PC-3 (cell line): ENCODE measurements at regions not wholly inside any gene's neighbourhood (a gene's known extent, or its start where the extent isn't known, plus 50 kb on each side); places are given as distances from the start of the nearest gene placed in this dataset.

Experiments
- ATAC-seq: fragments of 200-7000 bp; cut with Tn5 transposase; 2 replicates; pipeline ENCODE4 v1.9.1; 2020; ENCODE audit warnings: mild to moderate bottlenecking, moderate library complexity
- BruUV-seq: library from RNA; stranded (reverse); fragments of 400-500 nt; replicated peaks from 2 replicates; lab custom pipeline; 2021; lab: Mats Ljungman, UMichigan
- CTCF ChIA-PET: fragments of 300-600 bp; sonication (Branson Sonifier 250); formaldehyde crosslinking; loops from one replicate; lab custom pipeline; 2022; ENCODE audit warnings: antibody characterized with exemption; lab: Charles Lee
- POLR2A ChIA-PET: fragments of 300-600 bp; sonication (Branson Sonifier 250); formaldehyde crosslinking; loops from one replicate; lab custom pipeline; 2022; ENCODE audit warnings: antibody characterized with exemption; ENCODE audit not compliant: unreplicated experiment; lab: Charles Lee
- DNase-seq: peaks from one replicate; pipeline ENCODE4 v3.0.0-alpha.2; 2015
- H2AFZ ChIP-seq: fragments of 300-600 bp; sonication (generic); 2 replicates; pipeline ENCODE4 v1.6.0; 2016; ENCODE audit warnings: antibody characterized with exemption, low read length
- H3F3A ChIP-seq: fragments of 300-600 bp; sonication (generic); one replicate; pipeline ENCODE4 v1.6.0; 2017; ENCODE audit warnings: antibody characterized with exemption, low read length, control low read depth, mild to moderate bottlenecking; ENCODE audit not compliant: unreplicated experiment
- H3K27ac ChIP-seq: fragments of 300-600 bp; sonication (generic); 2 replicates; pipeline ENCODE4 v1.5.1; 2016; ENCODE audit warnings: mild to moderate bottlenecking, low read length
- H3K27me3 ChIP-seq: fragments of 300-600 bp; sonication (generic); 2 replicates; pipeline ENCODE4 v1.6.1; 2016; ENCODE audit warnings: low read length, mixed read lengths
- H3K36me3 ChIP-seq: fragments of 300-600 bp; sonication (generic); 2 replicates; pipeline ENCODE4 v1.6.1; 2016; ENCODE audit warnings: low read depth, mixed run types, low read length, mixed read lengths
- H3K4me1 ChIP-seq: fragments of 300-600 bp; sonication (generic); 2 replicates; pipeline ENCODE4 v1.5.1; 2016; ENCODE audit warnings: low read length; ENCODE audit not compliant: insufficient read depth
- H3K4me2 ChIP-seq: fragments of 300-600 bp; sonication (generic); 2 replicates; pipeline ENCODE4 v1.6.0; 2016; ENCODE audit warnings: low read length
- H3K4me3 ChIP-seq: fragments of 300-600 bp; sonication (generic); 2 replicates; pipeline ENCODE4 v1.5.1; 2016; ENCODE audit warnings: mild to moderate bottlenecking, low read length, mixed read lengths
- H3K79me2 ChIP-seq: fragments of 300-600 bp; sonication (generic); 2 replicates; pipeline ENCODE4 v1.6.1; 2017; ENCODE audit warnings: low read length, mixed read lengths
- H3K9ac ChIP-seq: fragments of 300-600 bp; sonication (generic); 2 replicates; pipeline ENCODE4 v1.6.0; 2016; ENCODE audit warnings: mild to moderate bottlenecking, low read length
- H3K9me2 ChIP-seq: fragments of 300-600 bp; sonication (generic); replicated peaks from 2 replicates; pipeline ENCODE4 v1.6.1; 2016; ENCODE audit warnings: mixed run types, low read length, mixed read lengths
- H3K9me3 ChIP-seq: fragments of 300-600 bp; sonication (generic); 2 replicates; pipeline ENCODE4 v1.6.1; 2016; ENCODE audit warnings: low read length, mixed read lengths
- H4K20me1 ChIP-seq: fragments of 300-600 bp; sonication (generic); 2 replicates; pipeline ENCODE4 v1.6.1; 2016; ENCODE audit warnings: low read length, mixed read lengths
- EZH2 ChIP-seq: fragments of 300-600 bp; sonication (generic); IDR thresholded peaks from one replicate; pipeline ENCODE4 v1.6.1; 2017; ENCODE audit warnings: antibody characterized with exemption, mild to moderate bottlenecking, low read length; ENCODE audit not compliant: unreplicated experiment
- EZH2phosphoT487 ChIP-seq: fragments of 300-600 bp; sonication (generic); IDR thresholded peaks from 2 replicates; pipeline ENCODE4 v1.6.1; 2018; ENCODE audit warnings: mild to moderate bottlenecking, antibody characterized with exemption, low read length, borderline replicate concordance
- intact Hi-C: fragments of 100-400 bp; cut with micrococcal nuclease; formaldehyde crosslinking; loops from 2 replicates; pipeline ENCODE4 v1.9.0; 2023
- TF ChIP-seq, protein P1 (sequence below): fragments of 300-600 bp; sonication (generic); conservative IDR thresholded peaks from 2 replicates; pipeline ENCODE4 v1.5.1; 2017; ENCODE audit warnings: antibody characterized with exemption, low read depth, mild to moderate bottlenecking, low read length

DNA sequence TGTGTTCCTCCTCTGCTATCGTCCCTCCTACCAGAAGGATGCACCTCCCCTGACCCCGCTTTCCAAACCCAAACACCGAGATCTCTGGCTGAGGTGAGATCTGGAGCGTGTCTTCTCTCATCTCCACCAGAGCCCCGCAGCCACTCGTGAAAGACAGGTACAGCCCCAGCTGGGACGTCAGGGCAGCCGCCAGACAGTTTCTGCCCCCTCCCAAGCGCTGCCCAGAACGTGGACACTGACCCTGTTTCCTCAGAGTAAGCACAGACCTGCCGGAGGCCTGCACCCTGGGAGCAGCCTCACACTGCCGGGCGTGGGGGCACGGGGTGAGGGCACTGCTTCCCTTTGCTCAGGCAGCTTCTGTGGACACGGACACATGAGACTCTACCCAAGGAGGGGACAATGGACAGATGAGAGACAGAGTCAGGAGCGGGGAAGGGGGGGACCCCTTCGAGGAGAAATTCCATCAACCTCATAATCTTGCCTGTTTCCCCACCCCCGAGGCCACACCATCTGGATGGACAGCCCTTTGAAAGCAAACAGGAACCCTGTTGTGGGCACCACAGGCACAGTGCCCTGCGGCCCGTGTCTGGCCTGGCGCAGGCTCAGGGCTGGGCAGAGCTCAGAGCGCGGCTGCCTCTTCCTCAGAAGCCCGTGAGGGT, 210.6 kb downstream of the DLL1 start:
- BruUV-seq: no TSS peak
- no peak for TF ChIP-seq EZH2phosphoT487
- TF ChIP-seq EZH2: no peak
- TF ChIP-seq, protein P1, sequence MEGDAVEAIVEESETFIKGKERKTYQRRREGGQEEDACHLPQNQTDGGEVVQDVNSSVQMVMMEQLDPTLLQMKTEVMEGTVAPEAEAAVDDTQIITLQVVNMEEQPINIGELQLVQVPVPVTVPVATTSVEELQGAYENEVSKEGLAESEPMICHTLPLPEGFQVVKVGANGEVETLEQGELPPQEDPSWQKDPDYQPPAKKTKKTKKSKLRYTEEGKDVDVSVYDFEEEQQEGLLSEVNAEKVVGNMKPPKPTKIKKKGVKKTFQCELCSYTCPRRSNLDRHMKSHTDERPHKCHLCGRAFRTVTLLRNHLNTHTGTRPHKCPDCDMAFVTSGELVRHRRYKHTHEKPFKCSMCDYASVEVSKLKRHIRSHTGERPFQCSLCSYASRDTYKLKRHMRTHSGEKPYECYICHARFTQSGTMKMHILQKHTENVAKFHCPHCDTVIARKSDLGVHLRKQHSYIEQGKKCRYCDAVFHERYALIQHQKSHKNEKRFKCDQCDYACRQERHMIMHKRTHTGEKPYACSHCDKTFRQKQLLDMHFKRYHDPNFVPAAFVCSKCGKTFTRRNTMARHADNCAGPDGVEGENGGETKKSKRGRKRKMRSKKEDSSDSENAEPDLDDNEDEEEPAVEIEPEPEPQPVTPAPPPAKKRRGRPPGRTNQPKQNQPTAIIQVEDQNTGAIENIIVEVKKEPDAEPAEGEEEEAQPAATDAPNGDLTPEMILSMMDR: no peak
- DNase-seq: no peak
- Histone ChIP-seq H3K36me3 (no peaks in the 10 kb centered on the region), H3K9ac (no peak overlapping the region), H3K27me3 (peaks cover 3% of the 10 kb centered on the region; the same call in 1 of the 2 replicates), H3F3A (no peaks in the 10 kb centered on the region), H3K4me2 (no peak overlapping the region), H3K27ac (no peak overlapping the region), H2AFZ (no peak overlapping the region), H3K79me2 (no peaks in the 10 kb centered on the region), H3K4me1 (no peaks in the 10 kb centered on the region), H3K9me3 (no peaks in the 10 kb centered on the region), H3K9me2 (no peaks in the 10 kb centered on the region), H3K4me3 (no peak overlapping the region), H4K20me1 (no peaks in the 10 kb centered on the region)
- CTCF ChIA-PET: no interaction called here
- no peak for ATAC-seq
- intact Hi-C loops: no loop called here
- POLR2A ChIA-PET: no interaction called here

DNA sequence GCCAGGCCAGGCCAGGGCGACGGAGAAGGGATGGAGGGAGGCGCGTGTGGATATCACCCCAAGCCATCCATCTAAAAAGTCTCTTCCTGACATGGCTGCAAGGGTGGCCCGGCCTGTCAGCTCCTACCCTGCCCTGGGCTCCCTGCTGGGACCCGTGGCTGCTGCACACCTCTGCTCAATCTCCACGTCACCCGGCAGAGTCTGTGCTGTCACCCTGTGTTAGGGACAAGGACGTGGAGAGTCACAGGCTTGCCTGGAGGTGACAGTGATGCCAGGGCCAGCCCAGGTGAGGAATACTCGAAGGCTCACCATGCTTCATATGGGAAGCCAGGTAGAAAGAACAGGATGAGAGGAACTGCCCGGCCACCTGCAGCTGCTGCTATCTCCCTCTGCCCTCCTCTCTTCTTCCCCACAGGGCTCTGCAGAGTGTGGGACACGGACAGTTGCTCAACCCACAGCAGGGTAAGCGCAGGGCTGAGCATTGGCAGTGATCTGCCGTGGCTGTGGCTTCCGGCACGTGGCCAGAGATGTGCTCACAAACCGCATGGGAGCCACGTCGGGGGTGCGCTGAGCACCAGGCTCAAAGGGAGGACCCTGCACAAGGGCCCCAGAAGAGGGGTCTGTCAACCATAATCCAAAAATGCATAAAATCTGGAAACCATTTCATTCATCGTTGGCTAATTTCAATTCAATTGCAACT, 214.3 kb downstream of the DLL1 start:
- intact Hi-C loops: no loop called here
- Histone ChIP-seq H3F3A (no peaks in the 10 kb centered on the region), H3K9ac (no peak overlapping the region), H4K20me1 (no peaks in the 10 kb centered on the region), H3K27ac (no peak overlapping the region), H3K4me3 (no peak overlapping the region), H3K27me3 (peaks cover 6% of the 10 kb centered on the region; the same call in 1 of the 2 replicates), H2AFZ (no peak overlapping the region), H3K4me1 (no peaks in the 10 kb centered on the region), H3K9me3 (no peaks in the 10 kb centered on the region), H3K36me3 (no peaks in the 10 kb centered on the region), H3K4me2 (no peak overlapping the region), H3K9me2 (no peaks in the 10 kb centered on the region), H3K79me2 (no peaks in the 10 kb centered on the region)
- no peak for TF ChIP-seq EZH2
- DNase-seq: no peak
- CTCF ChIA-PET: no interaction called here
- BruUV-seq: no TSS peak
- no peak for ATAC-seq
- POLR2A ChIA-PET: no interaction called here

DNA sequence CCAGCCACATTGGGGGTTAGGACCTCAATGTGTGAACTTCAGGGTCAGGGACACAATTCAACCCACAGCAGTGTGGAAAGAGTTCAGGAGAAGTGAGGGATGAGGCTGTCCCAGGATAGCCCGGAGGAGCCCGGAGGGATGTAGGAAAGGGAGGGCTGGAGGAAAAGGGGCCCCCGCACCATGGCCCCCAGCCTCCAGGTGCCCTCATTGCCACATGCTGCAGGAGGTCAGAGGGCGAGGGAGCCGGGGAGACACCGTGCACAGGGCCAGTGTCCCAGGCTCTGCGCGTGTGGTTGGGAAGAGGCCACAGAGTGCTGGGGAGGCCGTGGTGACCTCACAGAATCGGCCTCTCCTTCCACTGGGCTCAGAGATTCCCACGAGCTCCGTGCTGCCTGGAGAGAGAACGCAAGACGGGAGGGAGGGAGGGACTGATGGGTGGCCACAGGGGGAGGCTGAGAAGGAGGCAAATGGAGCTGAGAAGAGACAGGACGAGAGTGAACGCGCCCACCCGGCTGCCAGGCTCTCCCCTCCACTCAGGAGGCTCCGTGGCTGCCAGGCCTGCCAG, 215.1 kb downstream of the DLL1 start:
- no peak overlapping the region for H3K27ac ChIP-seq
- H3K9ac ChIP-seq: no peak overlapping the region
- TF ChIP-seq, protein P1: no peak
- TF ChIP-seq EZH2 (no peak), EZH2phosphoT487 (no peak)
- peaks cover 7% of the 10 kb centered on the region; the same call in 1 of the 2 replicates for H3K27me3 ChIP-seq
- no peaks in the 10 kb centered on the region for H4K20me1 ChIP-seq
- no peaks in the 10 kb centered on the region for H3F3A ChIP-seq
- H3K79me2 ChIP-seq: no peaks in the 10 kb centered on the region
- no peak overlapping the region for H3K4me3 ChIP-seq
- H3K9me3 ChIP-seq: no peaks in the 10 kb centered on the region
- ChIA-PET POLR2A (no interaction called here), CTCF (no interaction called here)
- ATAC-seq (no peak), DNase-seq (no peak)
- intact Hi-C loops: no loop called here
- H3K36me3 ChIP-seq: no peaks in the 10 kb centered on the region
- no peaks in the 10 kb centered on the region for H3K4me1 ChIP-seq
- no peaks in the 10 kb centered on the region for H3K9me2 ChIP-seq
- H2AFZ ChIP-seq: no peak overlapping the region
- H3K4me2 ChIP-seq: no peak overlapping the region
- no TSS peak for BruUV-seq
